ENCODE measurements at regions not wholly inside any gene's neighbourhood (a gene's known extent, or its start where the extent isn't known, plus 50 kb on each side); places are given as distances from the start of the nearest gene placed in this dataset.

DNA sequence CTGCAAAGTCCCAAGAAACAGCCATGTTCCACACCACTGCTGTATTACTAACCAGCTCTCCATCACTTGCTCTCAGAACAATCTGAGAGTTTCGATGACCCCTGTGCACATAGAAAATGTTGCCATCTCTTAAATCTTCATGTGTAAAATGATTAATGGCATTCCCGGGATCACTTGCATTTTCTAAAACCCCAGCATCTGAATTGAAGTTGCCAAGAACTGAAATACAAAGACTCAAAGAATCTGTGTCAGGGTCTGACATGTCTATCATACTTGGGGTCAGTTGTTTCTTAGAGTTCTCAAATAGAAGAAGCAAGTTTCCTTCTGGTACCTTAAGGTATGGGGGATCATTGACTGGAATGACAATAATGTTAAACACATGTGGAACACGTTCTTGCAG is 115.1 kb downstream of the ESM1 start:
- no peak for TF ChIP-seq ZFX (IDR thresholded peaks at IDR 0.05)
- TF ChIP-seq, protein P1, sequence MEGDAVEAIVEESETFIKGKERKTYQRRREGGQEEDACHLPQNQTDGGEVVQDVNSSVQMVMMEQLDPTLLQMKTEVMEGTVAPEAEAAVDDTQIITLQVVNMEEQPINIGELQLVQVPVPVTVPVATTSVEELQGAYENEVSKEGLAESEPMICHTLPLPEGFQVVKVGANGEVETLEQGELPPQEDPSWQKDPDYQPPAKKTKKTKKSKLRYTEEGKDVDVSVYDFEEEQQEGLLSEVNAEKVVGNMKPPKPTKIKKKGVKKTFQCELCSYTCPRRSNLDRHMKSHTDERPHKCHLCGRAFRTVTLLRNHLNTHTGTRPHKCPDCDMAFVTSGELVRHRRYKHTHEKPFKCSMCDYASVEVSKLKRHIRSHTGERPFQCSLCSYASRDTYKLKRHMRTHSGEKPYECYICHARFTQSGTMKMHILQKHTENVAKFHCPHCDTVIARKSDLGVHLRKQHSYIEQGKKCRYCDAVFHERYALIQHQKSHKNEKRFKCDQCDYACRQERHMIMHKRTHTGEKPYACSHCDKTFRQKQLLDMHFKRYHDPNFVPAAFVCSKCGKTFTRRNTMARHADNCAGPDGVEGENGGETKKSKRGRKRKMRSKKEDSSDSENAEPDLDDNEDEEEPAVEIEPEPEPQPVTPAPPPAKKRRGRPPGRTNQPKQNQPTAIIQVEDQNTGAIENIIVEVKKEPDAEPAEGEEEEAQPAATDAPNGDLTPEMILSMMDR (conservative IDR thresholded peaks at IDR 0.05), result no peak
